HepG2 (cell line): ENCODE measurements at regions not wholly inside any gene's neighbourhood (a gene's known extent, or its start where the extent isn't known, plus 50 kb on each side); places are given as distances from the start of the nearest gene placed in this dataset.

Experiments
- ATAC-seq: fragments of 200-7000 bp; cut with Tn5 transposase; 3 replicates; pipeline ENCODE4 v1.9.1; 2020; ENCODE audit warnings: mild to moderate bottlenecking, moderate library complexity
- BruUV-seq: library from RNA; stranded (reverse); fragments of 400-500 nt; replicated peaks from 2 replicates; lab custom pipeline; 2021; lab: Mats Ljungman, UMichigan
- CTCF ChIA-PET: fragments of 300-600 bp; formaldehyde crosslinking; extraction: SDS; loops from one replicate; lab custom pipeline; 2021; ENCODE audit warnings: low total read pairs, inconsistent platforms, low intra/inter-chr PET ratio; lab: Yijun Ruan, JAX
- POLR2A ChIA-PET: fragments of 350-600 bp; sonication (Branson Sonifier 250); formaldehyde crosslinking; loops from one replicate; lab custom pipeline; 2020; ENCODE audit warnings: antibody characterized with exemption, inconsistent platforms; lab: Yijun Ruan, JAX
- DNase-seq: peaks from one replicate; pipeline ENCODE4 v3.0.0-alpha.2; 2015; ENCODE audit warnings: low spot score
- FAIRE-seq: peaks from 3 replicates; lab custom pipeline; 2011; peaks lifted over from hg19 to GRCh38; lab: Jason Lieb, UNC
- H2AFZ ChIP-seq: one replicate; pipeline ENCODE4 v1.6.1; 2011; ENCODE audit warnings: low read length, inconsistent platforms
- H3K27ac ChIP-seq: fragments of 300-600 bp; 3 replicates; pipeline ENCODE4 v1.8.0; 2011; ENCODE audit warnings: mixed run types, mild to moderate bottlenecking, mixed read lengths, low read length, inconsistent platforms; ENCODE audit not compliant: insufficient read depth; ENCODE audit errors: extremely low read length
- H3K27me3 ChIP-seq, 2 experiments: fragments of 200-600 bp in 1 of 2; 2 replicates in 1 of 2; 3 replicates in 1 of 2; pipeline versions ENCODE4 v1.6.0 to v1.8.0; 2011; ENCODE audit warnings: low read length in 2 of 2, mild to moderate bottlenecking in 2 of 2, moderate library complexity in 2 of 2, inconsistent platforms in 1 of 2; ENCODE audit not compliant: insufficient read depth in 2 of 2, control insufficient read depth in 1 of 2
- H3K36me3 ChIP-seq, 2 experiments: fragments of 200-600 bp in 1 of 2; replicated peaks in 1 of 2; 2 replicates in 1 of 2; 3 replicates in 1 of 2; pipeline versions ENCODE4 v1.5.1 to v1.8.0; 2011; ENCODE audit warnings: low read length in 2 of 2, inconsistent platforms in 1 of 2; ENCODE audit not compliant: insufficient read depth in 2 of 2, control insufficient read depth in 1 of 2
- H3K4me1 ChIP-seq: 2 replicates; pipeline ENCODE4 v1.5.1; 2012; ENCODE audit warnings: low read length, inconsistent platforms; ENCODE audit not compliant: insufficient read depth
- H3K4me2 ChIP-seq: 2 replicates; pipeline ENCODE4 v1.6.0; 2011; ENCODE audit warnings: low read depth, low read length, inconsistent platforms
- H3K4me3 ChIP-seq, 3 experiments: fragments of 200-600 bp in 1 of 3; sonication (generic), shearing (Covaris generic) in 1 of 3; replicated peaks in 1 of 3; 2 replicates each; pipeline ENCODE4 v1.5.1; 2011 to 2016; ENCODE audit warnings: low read length in 3 of 3, inconsistent platforms in 2 of 3, low read depth in 2 of 3, mild to moderate bottlenecking in 2 of 3, control low read depth in 1 of 3, mixed read lengths in 1 of 3; ENCODE audit not compliant: insufficient read depth in 1 of 3
- H3K79me2 ChIP-seq: one replicate; pipeline ENCODE4 v1.6.1; 2011; ENCODE audit warnings: low read length, inconsistent platforms; ENCODE audit not compliant: insufficient read depth
- H3K9ac ChIP-seq: 2 replicates; pipeline ENCODE4 v1.6.0; 2011; ENCODE audit warnings: mild to moderate bottlenecking, low read depth, low read length, inconsistent platforms; ENCODE audit not compliant: insufficient read depth
- H3K9me3 ChIP-seq: 2 replicates; pipeline ENCODE4 v1.5.1; 2012; ENCODE audit warnings: mild to moderate bottlenecking, low read length
- H4K20me1 ChIP-seq: 2 replicates; pipeline ENCODE4 v1.6.0; 2011; ENCODE audit warnings: inconsistent platforms, mild to moderate bottlenecking, low read length, moderate library complexity; ENCODE audit not compliant: insufficient read depth
- ARID2 ChIP-seq: sonication (generic); formaldehyde crosslinking; IDR thresholded peaks from 2 replicates; pipeline ENCODE4 v1.8.1; 2022; ENCODE audit warnings: mild to moderate bottlenecking, missing genetic modification reagents, borderline replicate concordance
- BCL6 ChIP-seq: IDR thresholded peaks from 2 replicates; pipeline ENCODE4 v1.6.1; 2016; ENCODE audit warnings: missing genetic modification reagents, missing compliant biosample characterization
- BORCS8-MEF2B ChIP-seq: sonication (generic); formaldehyde crosslinking; IDR thresholded peaks from 2 replicates; pipeline ENCODE4 v1.8.0; 2022; ENCODE audit warnings: mild to moderate bottlenecking, missing genetic modification reagents
- CCDC6 ChIP-seq: sonication (generic); formaldehyde crosslinking; IDR thresholded peaks from 2 replicates; pipeline ENCODE4 v1.8.1; 2022; ENCODE audit warnings: mild to moderate bottlenecking, missing genetic modification reagents, moderate library complexity
- FOSL1 ChIP-seq: sonication (generic); formaldehyde crosslinking; IDR thresholded peaks from 2 replicates; pipeline ENCODE4 v1.9.0; 2021; ENCODE audit warnings: missing genetic modification reagents, borderline replicate concordance
- FOXM1 ChIP-seq: sonication (generic); formaldehyde crosslinking; IDR thresholded peaks from 2 replicates; pipeline ENCODE4 v1.5.0; 2020; ENCODE audit warnings: missing genetic modification reagents
- HES4 ChIP-seq: sonication (generic); formaldehyde crosslinking; IDR thresholded peaks from 2 replicates; pipeline ENCODE4 v1.9.0; 2021; ENCODE audit warnings: mild to moderate bottlenecking, missing genetic modification reagents, borderline replicate concordance
- HOMEZ ChIP-seq: IDR thresholded peaks from 2 replicates; pipeline ENCODE4 v1.6.1; 2016; ENCODE audit warnings: low read depth
- ISL2 ChIP-seq: sonication (generic); formaldehyde crosslinking; IDR thresholded peaks from 2 replicates; pipeline ENCODE4 v1.5.0; 2020; ENCODE audit warnings: missing genetic modification reagents
- NAIF1 ChIP-seq: sonication (generic); formaldehyde crosslinking; IDR thresholded peaks from 2 replicates; pipeline ENCODE4 v1.5.0; 2020; ENCODE audit warnings: mild to moderate bottlenecking, missing genetic modification reagents, borderline replicate concordance
- NFE2L2 ChIP-seq: fragments of 150-350 bp; IDR thresholded peaks from 2 replicates; pipeline ENCODE4 v1.6.1; 2014; ENCODE audit warnings: low read length
- PRMT3 ChIP-seq: sonication (generic); formaldehyde crosslinking; IDR thresholded peaks from 2 replicates; pipeline ENCODE4 v1.8.1; 2022; ENCODE audit warnings: low read depth, mild to moderate bottlenecking, moderate library complexity, missing genetic modification reagents, borderline replicate concordance
- SIN3B ChIP-seq: fragments of 150-350 bp; IDR thresholded peaks from 2 replicates; pipeline ENCODE4 v1.6.1; 2014; ENCODE audit warnings: low read length
- SPEN ChIP-seq: sonication (generic); formaldehyde crosslinking; IDR thresholded peaks from 2 replicates; pipeline ENCODE4 v1.5.1; 2020; ENCODE audit warnings: low read depth, mild to moderate bottlenecking, missing genetic modification reagents
- ZNF33A ChIP-seq: sonication (generic); formaldehyde crosslinking; IDR thresholded peaks from 2 replicates; pipeline ENCODE4 v1.5.1; 2020; ENCODE audit warnings: missing genetic modification reagents, mild to moderate bottlenecking, moderate library complexity, borderline replicate concordance
- ZNF614 ChIP-seq: IDR thresholded peaks from 2 replicates; pipeline ENCODE4 v1.6.1; 2018; ENCODE audit warnings: missing biosample characterization, missing genetic modification reagents, inconsistent platforms, borderline replicate concordance
- ZNF644 ChIP-seq: IDR thresholded peaks from 2 replicates; pipeline ENCODE4 v1.6.1; 2016; ENCODE audit warnings: low read depth
- ZNF704 ChIP-seq: sonication (generic); formaldehyde crosslinking; IDR thresholded peaks from 2 replicates; pipeline ENCODE4 v1.8.1; 2023; ENCODE audit warnings: mild to moderate bottlenecking, inconsistent platforms, moderate library complexity, missing genetic modification reagents, borderline replicate concordance
- WGBS: methylation state at CpG from one replicate; pipeline ENCODE4 v1.1.6; 2017; ENCODE audit warnings: low lambda C conversion rate; 5-methylcytosine and 5-hydroxymethylcytosine counted together
- in situ Hi-C: cut with HindIII; loops from 2 replicates; pipeline ENCODE4 v1.10.0; 2017; ENCODE audit warnings: low pct_unique_long_range_greater_than_20kb; ENCODE audit not compliant: extremely low pct_ligation_motif_present
- intact Hi-C: fragments of 100-400 bp; cut with micrococcal nuclease; formaldehyde crosslinking; loops from one replicate; pipeline ENCODE4 v1.10.0; 2022; ENCODE audit not compliant: unreplicated experiment

GRCh38 chr3:144141074-144141473 lies 169.5 kb downstream of the DIPK2A start:
- DNase-seq, result no peak
- intact Hi-C loops (no loop called here), in situ Hi-C loops (no loop called here)
- POLR2A ChIA-PET, result no interaction called here
- H3K36me3 ChIP-seq, result no peaks in the 10 kb centered on the region
- H3K9ac ChIP-seq, result no peak overlapping the region
- H3K79me2 ChIP-seq, result no peaks in the 10 kb centered on the region
- no peaks in the 10 kb centered on the region for H3K9me3 ChIP-seq
- no peak overlapping the region for H3K4me3 ChIP-seq
- no peaks in the 10 kb centered on the region for H4K20me1 ChIP-seq
- H3K4me2 ChIP-seq, result no peak overlapping the region
- no peaks in the 10 kb centered on the region for H3K4me1 ChIP-seq
- BruUV-seq, result no TSS peak
- TF ChIP-seq SPEN (CRISPR knock-in tag), result no peak
- TF ChIP-seq CCDC6, result no peak
- TF ChIP-seq HES4 (CRISPR knock-in tag), result no peak
- TF ChIP-seq ZNF704 (CRISPR knock-in tag), result no peak
- TF ChIP-seq PRMT3 (CRISPR knock-in tag), result no peak
- TF ChIP-seq BORCS8-MEF2B (CRISPR knock-in tag), result no peak
- TF ChIP-seq ISL2 (CRISPR knock-in tag), result no peak
- TF ChIP-seq ZNF614 (CRISPR knock-in tag), result no peak
- TF ChIP-seq ARID2 (CRISPR knock-in tag), result no peak
- TF ChIP-seq SIN3B, result no peak
- no peak for TF ChIP-seq FOXM1
- no peak for TF ChIP-seq FOSL1 (CRISPR knock-in tag)
- no peak for TF ChIP-seq ZNF33A (CRISPR knock-in tag)
- no peak for TF ChIP-seq BCL6
- TF ChIP-seq NAIF1, result no peak
- TF ChIP-seq NFE2L2, result no peak
- no peak for TF ChIP-seq ZNF644 (CRISPR knock-in tag)
- TF ChIP-seq HOMEZ (CRISPR knock-in tag), result no peak
- TF ChIP-seq, all 625 proteins: peak for 0
- no peaks in the 10 kb centered on the region for H3K27me3 ChIP-seq
- H2AFZ ChIP-seq, result no peak overlapping the region
- ATAC-seq (no peak), FAIRE-seq (no peak)
- CTCF ChIA-PET, result no interaction called here
- no peak overlapping the region for H3K27ac ChIP-seq
- WGBS, result 6% methylated on average over 2 of the region's 2 CpGs
